HUDEP-2 (cell line): ENCODE measurements at regions not wholly inside any gene's neighbourhood (a gene's known extent, or its start where the extent isn't known, plus 50 kb on each side); places are given as distances from the start of the nearest gene placed in this dataset.
A peak's percentile ranks its signal among the peaks of the same experiment; 100 is the strongest.

Experiments used
- DNase-seq, 76 experiments: peaks; one replicate each; lab custom pipeline; 2025; ENCODE audit not compliant: unreplicated experiment in 76 of 76; lab: John Stamatoyannopoulos, UW

DNA sequence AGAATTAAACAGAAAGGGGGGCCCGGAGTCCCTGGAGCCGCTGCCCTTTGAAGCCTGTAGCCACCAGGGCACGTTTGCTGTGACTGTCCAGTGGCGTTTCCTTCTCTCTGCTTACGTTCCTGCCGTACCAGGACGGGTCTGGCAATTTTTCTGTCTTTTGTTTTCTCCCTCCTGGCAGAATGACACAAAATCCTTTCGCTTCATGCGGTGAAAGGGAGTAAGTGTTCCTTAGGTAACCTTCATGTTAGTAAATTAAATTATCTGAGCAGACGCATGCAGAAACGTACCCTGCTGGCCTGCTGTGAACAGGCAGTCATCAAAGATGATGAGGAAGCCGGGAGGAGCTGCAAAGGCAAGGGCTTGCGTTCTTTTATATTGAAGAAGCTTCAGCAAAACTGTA, 299.3 kb upstream of the ARGLU1 start:
- no peak for DNase-seq

DNA sequence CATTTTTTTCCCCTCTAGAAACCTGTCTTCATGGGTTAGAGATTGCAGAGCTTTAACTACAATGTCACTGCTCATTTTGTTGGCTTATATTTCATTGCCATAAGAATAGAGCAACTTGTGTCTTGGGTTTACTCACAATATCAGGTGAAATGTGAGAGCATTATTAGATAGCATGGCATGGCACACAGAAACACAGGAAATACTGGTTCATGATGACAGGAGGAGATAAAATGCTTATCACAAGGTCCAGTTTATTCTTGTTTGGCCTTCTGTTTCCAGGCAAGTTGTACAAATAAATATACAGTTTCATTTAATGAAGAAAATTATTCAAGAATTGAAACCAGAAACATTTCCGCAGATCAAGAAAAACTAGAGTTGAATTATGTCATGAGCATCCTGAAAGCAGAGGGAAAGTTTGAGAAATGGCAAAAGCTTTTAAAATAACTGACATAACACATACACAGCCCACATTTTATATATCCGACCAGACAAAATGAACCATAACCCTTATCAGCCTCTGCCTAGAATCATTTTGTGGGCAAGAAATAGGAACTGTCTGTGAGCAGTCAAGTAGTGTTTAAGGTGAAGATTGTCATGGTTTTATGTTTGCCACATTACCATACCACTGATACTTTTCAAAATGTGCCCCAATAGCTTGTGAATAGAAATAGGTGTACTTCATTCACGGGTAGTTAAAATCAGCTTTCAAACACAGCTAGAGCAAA, 297.9 kb upstream of the ARGLU1 start:
- peak in 8 of 76 experiments; percentile 8 to 59 (median 17) for DNase-seq

DNA sequence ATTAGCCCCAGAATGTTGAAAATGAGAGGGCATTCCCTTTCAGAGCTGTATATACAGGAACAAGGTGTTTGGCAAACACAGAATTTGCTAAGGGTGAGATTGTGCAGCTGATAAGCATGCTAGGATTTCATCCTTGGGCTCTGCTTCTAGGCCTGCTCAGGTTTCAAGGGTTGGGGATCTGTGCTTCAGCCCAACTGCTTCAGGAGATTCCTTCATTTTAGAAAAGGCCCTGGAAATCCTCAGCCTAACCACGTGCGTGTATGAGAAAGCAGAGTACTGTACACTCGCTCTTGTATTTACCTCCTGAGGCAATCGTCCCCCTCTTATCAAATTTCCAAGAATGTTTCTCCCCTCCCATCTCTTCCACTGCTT, 291.6 kb upstream of the ARGLU1 start:
- no peak for DNase-seq

DNA sequence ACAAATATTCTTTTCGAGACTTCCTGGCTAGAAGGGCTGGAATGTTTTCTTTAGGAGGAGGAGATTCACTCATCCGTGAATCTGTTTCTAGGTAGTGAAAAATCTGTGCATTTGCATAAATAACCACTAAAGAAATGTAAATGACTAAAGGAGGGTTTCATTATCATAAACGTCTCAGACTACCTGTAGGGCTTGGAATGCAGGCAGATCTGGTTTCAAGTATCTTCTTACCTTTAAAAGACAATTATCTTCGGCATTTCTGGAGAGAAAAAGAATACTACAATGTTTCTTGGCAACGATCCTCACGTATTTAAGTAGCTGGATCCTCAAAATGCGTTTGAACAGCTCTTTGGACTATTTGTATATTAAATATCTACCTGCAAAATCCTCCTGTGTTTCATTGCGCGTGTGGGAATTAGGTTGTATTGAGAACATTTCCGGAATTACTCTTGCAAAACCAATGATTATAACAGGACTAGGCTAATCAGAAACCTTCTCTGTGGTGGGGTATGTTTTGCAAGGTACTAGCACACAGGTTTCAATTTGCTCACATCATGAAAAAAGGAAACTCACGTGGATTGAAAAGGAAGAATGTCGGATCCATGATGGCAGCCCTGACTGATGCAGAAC, 291.1 kb upstream of the ARGLU1 start:
- no peak for DNase-seq

DNA sequence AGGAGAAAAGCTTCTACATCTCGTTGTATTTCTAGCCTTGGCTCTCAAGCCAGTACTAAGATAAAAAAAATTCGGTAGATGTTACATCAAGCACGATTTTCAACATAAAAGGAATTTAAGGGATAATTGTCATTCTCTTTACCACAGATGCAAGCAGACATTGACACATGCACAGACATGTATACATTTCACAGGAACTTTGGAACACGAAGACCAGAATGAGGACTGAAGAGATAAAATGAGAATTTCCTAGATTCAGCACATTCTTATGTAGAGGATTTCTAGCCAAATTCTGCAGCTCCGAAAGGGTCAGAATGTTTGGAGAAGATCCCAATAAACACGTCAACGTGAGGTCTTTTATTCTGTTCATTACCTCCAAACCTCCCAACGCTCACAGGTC, 284.5 kb upstream of the ARGLU1 start:
- DNase-seq: no peak

DNA sequence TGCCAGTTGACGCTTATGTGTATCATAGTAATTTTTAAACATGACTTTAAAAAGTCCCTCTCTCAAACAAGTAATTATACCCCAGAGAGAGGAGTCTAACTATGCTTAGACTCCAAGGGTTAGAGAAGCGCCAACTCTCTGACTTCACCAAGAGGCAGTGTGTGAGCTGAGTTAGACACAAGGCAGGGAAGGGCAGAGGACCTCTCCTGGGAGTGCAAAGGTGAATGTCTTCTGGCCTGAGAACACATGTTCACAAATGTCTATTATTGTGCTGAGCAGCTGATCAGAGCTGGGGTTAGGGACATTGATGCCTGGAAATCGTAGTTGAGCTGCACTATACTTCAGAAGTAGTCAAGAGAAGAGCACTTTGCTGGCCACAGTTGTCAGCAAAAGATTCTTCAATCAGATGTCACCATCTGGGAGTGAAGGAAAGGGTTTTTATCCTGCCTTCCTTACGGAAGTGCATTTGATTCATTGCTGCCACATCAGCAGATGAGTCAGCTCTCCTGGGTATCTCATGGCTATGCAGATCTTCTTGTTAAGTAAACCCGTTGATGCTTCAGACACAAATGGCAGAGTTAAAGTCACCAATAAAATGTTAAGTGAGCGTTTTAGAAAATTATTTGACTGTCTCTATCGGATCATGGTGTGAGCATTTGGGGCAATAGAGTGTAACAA, 283.2 kb upstream of the ARGLU1 start:
- no peak for DNase-seq

DNA sequence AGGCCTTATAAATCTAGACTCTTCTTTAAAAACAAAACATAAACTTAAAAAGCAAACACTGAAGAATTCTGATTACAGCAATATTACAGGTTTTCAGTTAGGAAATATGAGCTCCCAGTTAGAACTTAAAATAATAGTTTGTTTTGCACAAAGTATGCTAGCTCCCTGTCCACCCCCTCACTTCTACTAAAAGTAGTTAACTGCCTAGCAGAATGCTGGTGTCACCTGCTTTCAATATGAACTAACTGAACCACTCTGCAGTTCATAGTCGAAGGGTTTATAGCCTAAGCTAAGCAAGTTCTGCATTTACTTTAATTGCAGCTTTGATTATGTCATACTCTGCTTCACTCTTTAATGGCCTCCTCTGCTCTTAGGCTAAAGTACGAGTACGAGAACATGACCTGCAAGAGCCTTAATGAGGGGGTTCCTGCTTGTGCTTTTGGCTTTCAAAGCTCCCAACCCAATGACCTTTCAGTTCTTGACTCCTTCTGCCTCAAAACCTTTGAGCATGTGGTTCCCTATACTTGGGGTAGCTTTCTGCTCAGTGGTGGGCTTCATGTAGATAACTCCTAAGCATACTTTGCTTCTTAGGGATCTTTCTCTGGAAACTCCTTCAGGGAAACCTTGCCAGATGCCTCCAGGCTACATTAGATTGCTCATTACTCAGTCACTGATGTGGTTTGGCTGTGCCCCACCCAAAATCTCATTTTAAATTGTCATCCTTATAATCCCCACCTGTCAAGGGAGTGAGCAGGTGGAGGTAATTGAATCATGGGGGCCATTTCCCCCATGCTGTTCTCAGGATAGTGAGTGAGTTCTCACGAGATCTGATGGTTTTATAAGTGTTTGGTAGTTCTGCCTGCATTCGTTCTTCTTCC, 278.9 kb upstream of the ARGLU1 start:
- DNase-seq: no peak

DNA sequence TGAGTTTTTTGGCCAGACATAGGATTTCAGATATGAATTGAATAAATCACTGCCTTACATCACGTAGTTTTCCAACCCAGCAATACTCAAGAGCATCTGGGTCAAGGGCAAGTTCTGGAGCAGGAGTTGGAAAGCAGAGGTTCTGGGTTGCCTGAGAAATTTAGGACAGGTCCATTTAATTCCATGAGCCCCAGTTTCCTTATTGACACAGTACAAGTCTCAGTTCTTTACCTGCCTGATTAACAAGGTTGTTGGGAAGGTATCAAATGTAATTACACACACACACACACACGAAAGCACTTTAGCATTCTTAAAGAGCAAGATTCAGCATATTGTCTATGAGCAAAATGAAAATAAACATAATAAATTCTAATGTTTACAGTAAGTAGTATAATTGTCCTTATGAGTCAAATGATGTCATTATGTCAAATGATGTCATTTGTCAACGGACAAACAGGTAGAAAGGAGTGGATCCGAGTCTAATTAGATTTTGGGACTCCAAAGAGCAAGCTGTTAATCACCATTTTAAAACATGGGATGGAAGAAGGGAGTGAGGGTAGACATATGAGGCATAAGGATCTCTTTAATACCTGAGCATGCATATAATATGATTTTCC, 268.4 kb upstream of the ARGLU1 start:
- no peak for DNase-seq

DNA sequence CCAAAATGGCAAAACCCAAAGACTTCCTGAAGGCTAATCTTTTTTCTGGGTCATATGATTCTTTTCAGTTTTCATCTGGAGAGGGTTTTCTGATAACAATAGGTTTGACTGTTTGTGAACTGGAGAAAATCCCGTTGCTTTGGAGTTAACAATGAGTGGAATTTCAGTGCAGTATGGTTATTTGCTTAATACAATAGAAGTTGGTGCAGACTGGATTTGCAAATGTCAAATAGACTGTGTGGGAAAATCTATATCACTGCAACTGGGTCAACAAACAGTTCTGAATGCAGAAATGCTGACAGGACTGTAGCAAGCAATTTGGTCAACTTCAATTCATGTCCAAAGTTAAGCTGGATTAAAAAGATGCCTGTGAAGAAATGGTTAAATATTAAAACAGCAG, 267.5 kb upstream of the ARGLU1 start:
- DNase-seq: no peak

DNA sequence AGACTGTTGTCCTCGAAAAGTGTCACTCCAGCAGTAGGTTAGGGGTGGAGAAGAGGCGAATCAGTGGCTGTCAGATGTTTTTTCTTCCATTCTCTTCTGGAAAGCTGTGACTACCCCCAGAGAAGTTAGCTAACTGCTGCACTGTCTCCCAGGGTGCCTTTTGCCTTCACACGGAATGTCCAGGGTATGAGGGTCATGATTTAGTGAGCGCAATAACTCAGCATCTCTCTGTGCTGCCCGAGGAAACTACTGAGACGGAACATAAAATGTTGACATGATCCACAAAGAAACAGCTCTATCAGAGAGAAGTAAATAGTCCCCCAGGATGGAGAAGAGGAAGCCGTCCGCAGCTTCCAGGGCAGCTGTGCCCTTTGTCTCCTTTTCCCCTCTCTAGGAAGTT, 254.0 kb upstream of the ARGLU1 start:
- DNase-seq: no peak

DNA sequence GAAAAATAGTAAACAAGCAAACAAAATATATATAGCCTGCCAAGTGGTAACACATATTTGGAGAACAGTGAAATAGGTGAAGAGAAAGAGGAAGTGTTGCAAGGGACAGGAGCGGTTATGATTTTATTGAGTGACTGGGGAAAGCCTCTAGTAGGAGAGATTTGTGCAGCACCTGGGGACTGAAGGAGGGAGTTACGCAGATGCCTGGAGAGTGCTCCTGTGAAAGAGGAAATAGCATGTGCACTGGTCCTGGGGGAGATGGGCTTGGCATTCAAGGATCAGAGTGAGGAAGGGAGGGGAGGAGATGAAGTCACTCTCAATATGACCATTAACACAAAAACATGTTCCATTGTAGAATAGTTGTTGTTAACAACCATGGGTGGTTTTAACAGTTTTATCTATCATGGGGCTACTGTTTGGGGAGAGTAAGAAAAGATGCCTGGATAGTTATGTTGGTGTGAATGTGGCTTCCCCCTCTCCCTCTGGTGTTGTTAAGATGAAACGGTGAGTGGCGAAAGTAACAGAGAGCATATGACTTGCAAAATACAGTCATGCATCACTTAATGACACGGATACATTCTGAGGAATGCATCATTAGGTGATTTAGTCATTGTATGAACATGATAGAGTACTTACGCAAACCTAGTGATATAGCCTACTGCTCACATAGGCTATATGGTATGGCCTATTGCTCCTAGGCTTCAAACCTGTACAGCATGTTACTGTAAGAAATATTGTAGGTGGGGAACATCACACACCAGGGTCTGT, 251.7 kb upstream of the ARGLU1 start:
- DNase-seq: no peak

DNA sequence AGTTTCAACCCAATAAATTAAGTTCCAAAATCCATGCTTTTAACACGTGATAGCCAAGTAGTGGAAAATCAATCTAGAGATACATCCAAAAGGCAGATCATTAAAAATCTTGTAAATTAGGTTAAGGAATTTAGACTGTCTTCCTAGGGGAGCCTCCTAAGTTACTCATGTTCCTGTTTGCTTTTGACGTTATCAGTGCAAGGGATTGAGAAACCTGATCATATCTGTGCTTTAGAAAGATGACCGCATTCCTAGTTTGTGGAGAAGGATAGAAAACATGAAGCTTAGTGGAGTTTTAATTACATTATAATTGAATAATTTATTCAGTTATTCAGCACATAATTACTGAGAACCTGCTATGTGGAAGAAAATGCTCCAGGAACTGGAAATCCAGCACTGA, 251.0 kb upstream of the ARGLU1 start:
- no peak for DNase-seq

DNA sequence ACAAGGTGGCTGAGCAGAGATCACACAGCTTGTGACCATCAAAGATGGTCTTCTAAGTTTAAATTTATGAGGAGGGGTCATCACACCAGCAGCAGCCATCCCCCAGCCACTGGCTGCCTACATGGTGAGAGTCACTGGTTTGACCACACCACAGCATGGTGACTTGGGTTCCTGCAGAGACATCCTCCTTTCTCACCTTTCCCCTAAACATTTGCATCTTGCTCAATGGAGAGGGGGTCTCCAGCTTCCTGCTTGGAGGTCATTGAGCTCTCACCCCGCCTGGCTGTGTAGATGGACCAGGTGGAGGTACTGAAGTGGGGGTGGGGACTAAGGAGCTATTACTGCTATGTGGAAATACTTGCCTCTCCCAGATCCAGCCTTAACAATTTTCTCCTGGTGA, 247.6 kb upstream of the ARGLU1 start:
- DNase-seq: no peak

DNA sequence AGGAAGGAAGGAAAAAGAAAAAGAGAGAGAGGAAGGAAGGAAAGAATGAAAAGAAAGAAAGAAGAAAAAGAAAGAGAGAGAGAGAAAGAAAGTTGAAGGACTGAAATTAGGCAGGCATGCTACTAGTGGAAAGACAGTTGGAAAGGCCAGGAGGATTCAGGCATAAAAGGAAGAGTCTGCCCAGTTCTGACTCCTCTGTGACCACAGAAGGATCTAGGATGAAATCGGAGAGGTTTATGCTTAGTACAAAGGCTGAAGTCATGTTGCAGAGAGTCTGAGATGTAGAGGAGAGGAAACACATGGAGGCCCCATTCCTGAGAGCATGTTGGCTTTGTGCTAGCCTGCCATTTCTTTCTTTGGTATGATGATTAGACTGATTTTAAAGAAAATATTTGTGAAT, 246.5 kb upstream of the ARGLU1 start:
- no peak for DNase-seq

DNA sequence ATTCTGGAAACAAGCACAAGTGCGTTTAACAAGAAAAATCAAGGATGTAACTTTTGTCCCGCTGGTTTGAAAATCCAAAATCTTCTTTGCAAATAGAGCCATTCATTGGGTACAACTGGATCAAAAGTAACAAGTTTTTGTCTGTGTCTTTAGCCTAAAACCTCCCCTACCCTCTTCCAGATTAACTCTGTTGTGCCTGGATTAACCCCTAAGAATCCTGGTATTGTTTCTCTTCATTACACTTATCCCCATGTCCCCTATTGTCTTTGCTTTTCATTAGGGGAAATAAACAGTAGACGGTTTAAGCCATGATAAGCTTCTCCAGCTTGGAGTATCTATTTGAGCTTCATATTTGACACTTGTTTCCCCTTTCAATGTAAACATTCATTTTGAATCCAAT, 242.1 kb upstream of the ARGLU1 start:
- no peak for DNase-seq

DNA sequence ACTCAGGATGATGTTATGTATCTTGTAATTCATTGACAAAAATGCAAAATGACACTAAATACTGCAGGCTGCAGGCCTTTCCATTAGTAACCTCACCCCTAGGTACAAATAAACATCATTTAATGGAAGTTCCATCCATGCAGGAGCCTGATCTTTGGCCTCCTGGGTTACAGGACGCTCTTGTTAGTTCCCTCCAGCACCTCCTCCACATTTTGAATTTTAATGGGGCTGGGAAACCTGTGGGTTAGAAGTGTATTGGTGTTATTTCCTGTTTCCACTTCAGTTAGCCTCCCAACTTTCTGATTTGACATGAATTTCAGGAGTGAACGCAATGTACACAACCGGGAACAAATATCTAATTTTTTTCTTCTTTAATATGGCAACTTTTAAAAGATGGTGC, 237.1 kb upstream of the ARGLU1 start:
- no peak for DNase-seq

DNA sequence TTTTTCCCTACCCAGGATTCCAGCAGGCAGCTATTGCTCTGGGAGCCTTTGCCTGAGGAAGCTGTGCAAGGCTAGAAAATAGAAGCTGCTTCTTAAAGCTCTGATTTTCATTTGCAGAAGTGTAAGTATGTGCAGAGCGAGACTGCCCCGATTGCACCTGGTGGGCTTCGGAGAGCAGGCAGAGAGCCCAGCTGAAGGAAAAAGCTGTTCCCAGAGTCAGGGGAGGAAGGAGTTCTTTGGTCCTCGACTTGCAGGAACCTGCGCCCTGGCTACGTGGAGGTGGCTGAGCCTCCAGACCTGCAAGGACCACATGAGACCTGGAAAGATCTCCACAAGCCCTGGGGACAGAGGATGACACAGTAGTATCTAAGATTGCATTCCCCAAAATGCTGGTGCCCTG, 235.0 kb upstream of the ARGLU1 start:
- no peak for DNase-seq

DNA sequence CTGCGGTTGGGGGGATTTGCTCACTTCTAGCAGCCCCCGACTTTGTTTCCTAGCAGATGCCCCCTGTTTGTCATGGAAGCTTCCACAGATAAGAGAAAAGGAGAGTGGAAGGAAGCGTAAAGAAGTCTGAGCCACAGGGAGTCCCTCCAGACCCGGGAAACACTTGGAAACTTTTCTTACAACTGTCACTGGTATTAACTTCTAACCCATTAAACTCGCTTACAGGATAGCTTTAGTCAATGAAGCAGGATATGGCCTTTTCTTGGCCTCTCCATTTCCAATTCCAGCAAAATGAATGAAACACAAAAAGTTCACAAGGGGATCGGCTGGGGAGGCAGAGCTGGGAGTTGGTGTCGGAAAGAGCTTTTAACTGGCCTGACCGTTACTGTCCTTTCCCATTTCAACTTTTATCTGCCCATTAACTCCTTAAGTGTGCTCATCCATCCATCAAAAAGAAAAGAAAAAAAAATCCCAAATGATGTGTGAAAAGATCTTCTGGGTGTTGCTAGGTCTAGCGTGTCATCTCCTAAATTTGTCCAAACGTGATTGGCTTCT, 231.9 kb upstream of the ARGLU1 start:
- no peak for DNase-seq

DNA sequence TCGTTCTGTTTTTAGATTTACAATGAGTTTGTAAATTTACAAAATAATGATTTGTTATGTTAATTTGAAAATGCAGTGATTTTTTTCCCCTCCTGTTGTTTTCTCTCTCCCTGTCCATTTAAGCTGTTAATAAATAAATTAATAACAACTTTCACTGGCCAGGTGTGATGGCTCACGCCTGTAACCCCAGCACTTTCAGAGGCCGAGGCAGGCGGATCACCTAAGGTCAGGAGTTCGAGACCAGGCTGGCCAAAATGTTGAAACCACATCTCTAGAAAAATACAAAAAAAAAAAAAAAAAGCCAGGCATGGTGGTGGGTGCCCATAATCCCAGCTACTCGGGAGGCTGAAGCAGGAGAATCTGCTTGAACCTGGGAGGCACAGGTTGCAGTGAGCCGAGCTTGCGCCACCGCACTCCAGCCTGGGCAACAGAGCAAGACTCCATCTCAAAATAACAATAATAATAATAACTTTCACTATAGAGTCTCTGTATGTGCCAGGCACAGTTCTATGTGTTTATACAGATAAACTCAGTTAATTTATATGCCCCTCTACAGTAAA, 229.2 kb upstream of the ARGLU1 start:
- DNase-seq: no peak
